ENCODE measurements at regions not wholly inside any gene's neighbourhood (a gene's known extent, or its start where the extent isn't known, plus 50 kb on each side); places are given as distances from the start of the nearest gene placed in this dataset.

- Mint-ChIP-seq H3K27ac (no peak overlapping the region), H3K36me3 (no peaks in the 10 kb centered on the region), H3K4me1 (peaks cover 40% of the 10 kb centered on the region), H3K27me3 (ENCODE audit: low read depth) (no peaks in the 10 kb centered on the region), H3K4me3 (no peak overlapping the region), H3K9me3 (no peaks in the 10 kb centered on the region)
- TF ChIP-seq CTCF (IDR thresholded peaks at IDR 0.05; ENCODE audit: unreplicated experiment) = no peak
- no peak for DNase-seq (ENCODE audit: low spot score in 2 of 2, unreplicated experiment in 2 of 2)
Observed at GRCh38 chr12:91575630-91576029, 393.0 kb upstream of the DCN start.

GRCh38 chr12:91574975-91575374 is 392.4 kb upstream of the DCN start:
- H3K27ac Mint-ChIP-seq = no peak overlapping the region
- H3K4me3 Mint-ChIP-seq = no peak overlapping the region
- no peaks in the 10 kb centered on the region for H3K36me3 Mint-ChIP-seq
- no peaks in the 10 kb centered on the region for H3K27me3 Mint-ChIP-seq (ENCODE audit: low read depth)
- no peak for TF ChIP-seq CTCF (IDR thresholded peaks at IDR 0.05; ENCODE audit: unreplicated experiment)
- H3K4me1 Mint-ChIP-seq = peaks cover 40% of the 10 kb centered on the region
- no peak for DNase-seq (ENCODE audit: low spot score in 2 of 2, unreplicated experiment in 2 of 2)
- H3K9me3 Mint-ChIP-seq = no peaks in the 10 kb centered on the region

- H3K27ac Mint-ChIP-seq = no peak overlapping the region
- H3K4me3 Mint-ChIP-seq = no peak overlapping the region
- TF ChIP-seq CTCF (IDR thresholded peaks at IDR 0.05; ENCODE audit: unreplicated experiment) = no peak
- H3K36me3 Mint-ChIP-seq = no peaks in the 10 kb centered on the region
- no peak for DNase-seq (ENCODE audit: low spot score in 2 of 2, unreplicated experiment in 2 of 2)
- H3K4me1 Mint-ChIP-seq = peaks cover 34% of the 10 kb centered on the region
- no peaks in the 10 kb centered on the region for H3K9me3 Mint-ChIP-seq
- no peaks in the 10 kb centered on the region for H3K27me3 Mint-ChIP-seq (ENCODE audit: low read depth)
Observed at GRCh38 chr12:91574391-91574790, 391.8 kb upstream of the DCN start.

- TF ChIP-seq CTCF (IDR thresholded peaks at IDR 0.05; ENCODE audit: unreplicated experiment) = no peak
- H3K27me3 Mint-ChIP-seq (ENCODE audit: low read depth) = no peaks in the 10 kb centered on the region
- H3K27ac Mint-ChIP-seq = no peak overlapping the region
- H3K4me1 Mint-ChIP-seq = peaks cover 21% of the 10 kb centered on the region
- H3K36me3 Mint-ChIP-seq = no peaks in the 10 kb centered on the region
- H3K9me3 Mint-ChIP-seq = no peaks in the 10 kb centered on the region
- no peak for DNase-seq (ENCODE audit: low spot score in 2 of 2, unreplicated experiment in 2 of 2)
- H3K4me3 Mint-ChIP-seq = no peak overlapping the region
Observed at GRCh38 chr12:91572869-91573268, 390.3 kb upstream of the DCN start.

GRCh38 chr12:91567100-91567485 is 384.5 kb upstream of the DCN start:
- Mint-ChIP-seq H3K4me3 (no peak overlapping the region), H3K27ac (no peak overlapping the region), H3K27me3 (ENCODE audit: low read depth) (no peaks in the 10 kb centered on the region), H3K4me1 (peaks cover 13% of the 10 kb centered on the region), H3K9me3 (no peaks in the 10 kb centered on the region), H3K36me3 (no peaks in the 10 kb centered on the region)
- TF ChIP-seq CTCF (IDR thresholded peaks at IDR 0.05; ENCODE audit: unreplicated experiment) = no peak
- DNase-seq (ENCODE audit: low spot score in 2 of 2, unreplicated experiment in 2 of 2) = no peak

All from mesothelial cell of epicardium (in vitro differentiated cells).